GM23338 (cell line): ENCODE measurements at regions not wholly inside any gene's neighbourhood (a gene's known extent, or its start where the extent isn't known, plus 50 kb on each side); places are given as distances from the start of the nearest gene placed in this dataset.

ENCODE experiments used
- ATAC-seq: fragments of 200-7000 bp; cut with Tn5 transposase; 3 replicates; pipeline ENCODE4 v1.9.1; 2020
- DNase-seq: peaks from one replicate; pipeline ENCODE4 v3.0.0-alpha.2; 2015; ENCODE audit warnings: low spot score
- H2AFZ ChIP-seq: fragments of 200-600 bp; sonication (generic); 2 replicates; pipeline ENCODE4 v1.8.0; 2016; ENCODE audit warnings: antibody characterized with exemption, mild to moderate bottlenecking, moderate library complexity
- H3F3A ChIP-seq: fragments of 200-600 bp; sonication (generic); replicated peaks from 2 replicates; pipeline ENCODE4 v1.8.0; 2017; ENCODE audit warnings: antibody characterized with exemption, mixed run types, low read depth
- H3K27ac ChIP-seq: fragments of 200-600 bp; sonication (generic); 2 replicates; pipeline ENCODE4 v1.6.1; 2016; ENCODE audit warnings: low read depth
- H3K27me3 ChIP-seq: fragments of 200-600 bp; sonication (generic); 2 replicates; pipeline ENCODE4 v1.8.0; 2016; ENCODE audit warnings: mild to moderate bottlenecking, mixed run types, moderate library complexity; ENCODE audit not compliant: insufficient read depth
- H3K36me3 ChIP-seq: fragments of 200-600 bp; sonication (generic); 2 replicates; pipeline ENCODE4 v1.8.0; 2016; ENCODE audit warnings: mild to moderate bottlenecking; ENCODE audit not compliant: insufficient read depth
- H3K4me1 ChIP-seq: fragments of 200-600 bp; sonication (generic); 2 replicates; pipeline ENCODE4 v1.8.0; 2016; ENCODE audit warnings: mild to moderate bottlenecking, moderate library complexity; ENCODE audit not compliant: insufficient read depth
- H3K4me2 ChIP-seq: fragments of 200-600 bp; sonication (generic); 2 replicates; pipeline ENCODE4 v1.7.1; 2017; ENCODE audit warnings: mixed run types
- H3K4me3 ChIP-seq: fragments of 200-600 bp; sonication (generic); 2 replicates; pipeline ENCODE4 v1.6.1; 2016; ENCODE audit warnings: mixed run types
- H3K79me2 ChIP-seq: fragments of 200-600 bp; sonication (generic); replicated peaks from 2 replicates; pipeline ENCODE4 v1.8.0; 2017; ENCODE audit warnings: mild to moderate bottlenecking; ENCODE audit not compliant: insufficient read depth
- H3K9me2 ChIP-seq: fragments of 200-600 bp; sonication (generic); 2 replicates; pipeline ENCODE4 v1.8.0; 2017; ENCODE audit not compliant: insufficient read depth
- H4K20me1 ChIP-seq: fragments of 200-600 bp; sonication (generic); replicated peaks from 2 replicates; pipeline ENCODE4 v1.8.0; 2017; ENCODE audit warnings: mild to moderate bottlenecking; ENCODE audit not compliant: insufficient read depth
- H3K27ac Mint-ChIP-seq: 2 replicates; pipeline ENCODE4 v1.8.0; 2020; ENCODE audit warnings: inconsistent platforms, mild to moderate bottlenecking, moderate library complexity, mixed read lengths
- H3K27me3 Mint-ChIP-seq: 3 replicates; pipeline ENCODE4 v1.8.0; 2022; ENCODE audit warnings: low read depth, mild to moderate bottlenecking, moderate library complexity, mixed read lengths, inconsistent platforms; ENCODE audit not compliant: insufficient read depth, poor library complexity
- H3K36me3 Mint-ChIP-seq: 3 replicates; pipeline ENCODE4 v1.8.0; 2021; ENCODE audit warnings: low read depth, mild to moderate bottlenecking, inconsistent platforms, moderate library complexity, mixed read lengths
- H3K4me1 Mint-ChIP-seq: 3 replicates; pipeline ENCODE4 v1.8.0; 2020; ENCODE audit warnings: mild to moderate bottlenecking, inconsistent platforms, mixed read lengths
- H3K4me3 Mint-ChIP-seq: 3 replicates; pipeline ENCODE4 v1.8.0; 2021; ENCODE audit warnings: moderate library complexity, mild to moderate bottlenecking, inconsistent platforms, mixed read lengths
- H3K9me3 Mint-ChIP-seq: 3 replicates; pipeline ENCODE4 v1.8.0; 2020; ENCODE audit warnings: moderate library complexity, mild to moderate bottlenecking, inconsistent platforms, mixed read lengths
- CREB1 ChIP-seq: fragments of 250-450 bp; sonication (Bioruptor Pico); IDR thresholded peaks from 2 replicates; pipeline ENCODE4 v1.5.0; 2020; ENCODE audit warnings: low read depth, mild to moderate bottlenecking, moderate library complexity
- NANOG ChIP-seq: IDR thresholded peaks from 2 replicates; pipeline ENCODE4 v1.6.1; 2016; ENCODE audit warnings: antibody characterized with exemption, borderline replicate concordance
- POLR2AphosphoS5 ChIP-seq: IDR thresholded peaks from 2 replicates; pipeline ENCODE4 v1.6.1; 2016; ENCODE audit warnings: antibody characterized with exemption, low read depth
- STAT1 ChIP-seq: IDR thresholded peaks from one replicate; pipeline ENCODE4 v1.6.1; 2016; ENCODE audit warnings: antibody characterized with exemption; ENCODE audit not compliant: unreplicated experiment
- TF ChIP-seq, protein P1 (sequence below): IDR thresholded peaks from 2 replicates; pipeline ENCODE4 v1.6.1; 2016; ENCODE audit warnings: antibody characterized with exemption
- TF ChIP-seq, protein P2 (sequence below): IDR thresholded peaks from one replicate; pipeline ENCODE4 v1.6.1; 2018; ENCODE audit warnings: antibody characterized with exemption; ENCODE audit not compliant: unreplicated experiment

DNA sequence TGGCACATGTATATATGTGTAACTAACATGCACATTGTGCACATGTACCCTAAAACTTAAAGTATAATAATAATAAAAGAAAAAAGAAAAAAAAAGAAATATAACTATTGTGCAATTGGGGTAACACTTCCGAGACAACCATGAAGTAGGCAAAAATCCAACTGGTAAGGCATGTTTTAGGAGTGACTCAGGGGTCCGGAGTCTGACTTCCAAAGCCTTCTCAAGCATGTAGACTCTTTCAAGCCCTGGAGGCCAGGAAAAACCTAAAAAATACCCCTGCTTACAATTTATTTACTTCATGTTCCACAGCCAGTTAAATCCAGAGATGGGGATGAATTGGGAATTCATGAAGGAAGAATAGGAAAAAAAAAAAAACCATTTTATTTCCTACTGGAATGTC, 161.3 kb upstream of the PHACTR1 start:
- Histone ChIP-seq H3K4me3 (no peak overlapping the region), H3K27ac (no peak overlapping the region), H3K4me2 (no peak overlapping the region), H3K36me3 (no peaks in the 10 kb centered on the region), H3K27me3 (no peaks in the 10 kb centered on the region), H3F3A (no peaks in the 10 kb centered on the region), H4K20me1 (no peaks in the 10 kb centered on the region), H2AFZ (no peak overlapping the region), H3K79me2 (no peaks in the 10 kb centered on the region), H3K4me1 (no peaks in the 10 kb centered on the region), H3K9me2 (0 out of 2 replicates have a peak, but pooled peaks cover under 1% of the 10 kb centered on the region)
- Mint-ChIP-seq H3K4me1 (no peaks in the 10 kb centered on the region; the same call in 2 of the 3 replicates), H3K4me3 (no peak overlapping the region), H3K36me3 (no peaks in the 10 kb centered on the region), H3K27ac (no peak overlapping the region), H3K9me3 (peaks cover 17% of the 10 kb centered on the region), H3K27me3 (no peaks in the 10 kb centered on the region)
- DNase-seq: no peak
- TF ChIP-seq, protein P1, sequence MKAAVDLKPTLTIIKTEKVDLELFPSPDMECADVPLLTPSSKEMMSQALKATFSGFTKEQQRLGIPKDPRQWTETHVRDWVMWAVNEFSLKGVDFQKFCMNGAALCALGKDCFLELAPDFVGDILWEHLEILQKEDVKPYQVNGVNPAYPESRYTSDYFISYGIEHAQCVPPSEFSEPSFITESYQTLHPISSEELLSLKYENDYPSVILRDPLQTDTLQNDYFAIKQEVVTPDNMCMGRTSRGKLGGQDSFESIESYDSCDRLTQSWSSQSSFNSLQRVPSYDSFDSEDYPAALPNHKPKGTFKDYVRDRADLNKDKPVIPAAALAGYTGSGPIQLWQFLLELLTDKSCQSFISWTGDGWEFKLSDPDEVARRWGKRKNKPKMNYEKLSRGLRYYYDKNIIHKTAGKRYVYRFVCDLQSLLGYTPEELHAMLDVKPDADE: no peak
- TF ChIP-seq, protein P2, sequence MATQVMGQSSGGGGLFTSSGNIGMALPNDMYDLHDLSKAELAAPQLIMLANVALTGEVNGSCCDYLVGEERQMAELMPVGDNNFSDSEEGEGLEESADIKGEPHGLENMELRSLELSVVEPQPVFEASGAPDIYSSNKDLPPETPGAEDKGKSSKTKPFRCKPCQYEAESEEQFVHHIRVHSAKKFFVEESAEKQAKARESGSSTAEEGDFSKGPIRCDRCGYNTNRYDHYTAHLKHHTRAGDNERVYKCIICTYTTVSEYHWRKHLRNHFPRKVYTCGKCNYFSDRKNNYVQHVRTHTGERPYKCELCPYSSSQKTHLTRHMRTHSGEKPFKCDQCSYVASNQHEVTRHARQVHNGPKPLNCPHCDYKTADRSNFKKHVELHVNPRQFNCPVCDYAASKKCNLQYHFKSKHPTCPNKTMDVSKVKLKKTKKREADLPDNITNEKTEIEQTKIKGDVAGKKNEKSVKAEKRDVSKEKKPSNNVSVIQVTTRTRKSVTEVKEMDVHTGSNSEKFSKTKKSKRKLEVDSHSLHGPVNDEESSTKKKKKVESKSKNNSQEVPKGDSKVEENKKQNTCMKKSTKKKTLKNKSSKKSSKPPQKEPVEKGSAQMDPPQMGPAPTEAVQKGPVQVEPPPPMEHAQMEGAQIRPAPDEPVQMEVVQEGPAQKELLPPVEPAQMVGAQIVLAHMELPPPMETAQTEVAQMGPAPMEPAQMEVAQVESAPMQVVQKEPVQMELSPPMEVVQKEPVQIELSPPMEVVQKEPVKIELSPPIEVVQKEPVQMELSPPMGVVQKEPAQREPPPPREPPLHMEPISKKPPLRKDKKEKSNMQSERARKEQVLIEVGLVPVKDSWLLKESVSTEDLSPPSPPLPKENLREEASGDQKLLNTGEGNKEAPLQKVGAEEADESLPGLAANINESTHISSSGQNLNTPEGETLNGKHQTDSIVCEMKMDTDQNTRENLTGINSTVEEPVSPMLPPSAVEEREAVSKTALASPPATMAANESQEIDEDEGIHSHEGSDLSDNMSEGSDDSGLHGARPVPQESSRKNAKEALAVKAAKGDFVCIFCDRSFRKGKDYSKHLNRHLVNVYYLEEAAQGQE: no peak
- TF ChIP-seq NANOG: no peak
- ATAC-seq: no peak

DNA sequence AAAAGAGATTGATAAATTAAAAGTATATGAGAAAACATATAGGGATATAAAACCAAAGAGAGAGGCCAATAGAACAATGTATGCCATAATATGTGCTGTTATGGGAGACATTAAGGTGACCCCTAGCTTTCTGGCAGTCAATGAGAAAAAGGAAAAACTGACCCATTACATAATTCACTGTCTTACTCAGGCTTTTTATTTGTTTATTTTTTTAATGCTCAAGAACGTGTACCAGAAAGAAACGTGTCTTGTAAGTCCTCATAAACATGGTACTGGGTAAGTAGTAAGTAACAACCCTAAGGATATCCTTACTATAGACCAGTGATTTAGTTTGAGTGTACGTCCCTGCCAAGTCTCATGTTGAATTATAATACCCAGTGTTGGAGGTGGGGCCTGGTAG, 160.8 kb upstream of the PHACTR1 start:
- no peaks in the 10 kb centered on the region; the same call in 2 of the 3 replicates for H3K4me1 Mint-ChIP-seq
- DNase-seq (no peak), ATAC-seq (no peak)
- TF ChIP-seq STAT1: no peak
- no peak overlapping the region for H3K4me3 ChIP-seq
- H3K4me1 ChIP-seq: no peaks in the 10 kb centered on the region
- no peak overlapping the region for H3K4me2 ChIP-seq
- no peaks in the 10 kb centered on the region for H3K79me2 ChIP-seq
- H3K9me2 ChIP-seq: 0 out of 2 replicates have a peak, but pooled peaks cover 6% of the 10 kb centered on the region
- H3K36me3 ChIP-seq: no peaks in the 10 kb centered on the region
- no peak overlapping the region for H2AFZ ChIP-seq
- no peaks in the 10 kb centered on the region for H4K20me1 ChIP-seq
- no peaks in the 10 kb centered on the region for H3F3A ChIP-seq
- H3K4me3 Mint-ChIP-seq: no peak overlapping the region
- no peak overlapping the region for H3K27ac Mint-ChIP-seq
- no peaks in the 10 kb centered on the region for H3K36me3 Mint-ChIP-seq
- H3K9me3 Mint-ChIP-seq: peaks cover 20% of the 10 kb centered on the region
- no peaks in the 10 kb centered on the region for H3K27me3 Mint-ChIP-seq
- H3K27me3 ChIP-seq: no peaks in the 10 kb centered on the region
- no peak overlapping the region for H3K27ac ChIP-seq

DNA sequence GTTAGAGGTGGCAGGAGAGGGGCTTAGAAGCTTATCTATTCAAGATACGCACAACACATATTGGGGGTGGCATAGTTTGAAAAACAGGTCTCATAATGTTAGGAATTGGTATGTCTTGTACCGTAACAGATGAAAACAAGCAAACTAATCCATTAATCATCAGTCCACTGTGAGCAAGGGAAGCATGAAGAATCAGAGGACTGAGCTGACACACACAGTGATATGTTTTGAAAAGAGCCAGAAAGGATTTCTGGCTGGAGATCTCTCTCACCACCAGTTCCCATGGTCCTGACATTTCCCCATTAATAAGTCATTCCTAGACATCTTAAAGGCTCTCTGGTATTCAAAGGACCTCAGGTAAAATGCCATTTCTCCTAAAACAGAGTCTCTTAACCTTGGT, 158.8 kb upstream of the PHACTR1 start:
- peaks cover 25% of the 10 kb centered on the region for H3K9me3 Mint-ChIP-seq
- no peak overlapping the region for H3K4me3 Mint-ChIP-seq
- no peak for ATAC-seq
- no peak for TF ChIP-seq POLR2AphosphoS5
- TF ChIP-seq CREB1 (CRISPR knock-in tag): no peak
- no peak for TF ChIP-seq NANOG
- no peak for TF ChIP-seq STAT1

More for the DNA sequence above, 158.8 kb upstream of the PHACTR1 start:
- H3K9me2 ChIP-seq: 0 out of 2 replicates have a peak, but pooled peaks cover 8% of the 10 kb centered on the region
- no peak overlapping the region for H3K4me3 ChIP-seq
- H3K27ac ChIP-seq: no peak overlapping the region
- H3K79me2 ChIP-seq: no peaks in the 10 kb centered on the region
- H3K36me3 ChIP-seq: no peaks in the 10 kb centered on the region
- no peak for DNase-seq
- Mint-ChIP-seq H3K27ac (no peak overlapping the region), H3K27me3 (no peaks in the 10 kb centered on the region), H3K4me1 (no peaks in the 10 kb centered on the region; the same call in 2 of the 3 replicates), H3K36me3 (no peaks in the 10 kb centered on the region)
- H3K4me1 ChIP-seq: no peaks in the 10 kb centered on the region
- no peaks in the 10 kb centered on the region for H3F3A ChIP-seq
- no peak overlapping the region for H3K4me2 ChIP-seq
- H3K27me3 ChIP-seq: no peaks in the 10 kb centered on the region
- no peak overlapping the region; the same call in 1 of the 2 replicates for H2AFZ ChIP-seq
- H4K20me1 ChIP-seq: no peaks in the 10 kb centered on the region
